Activated CD4-positive, alpha-beta T cell treated with anti-CD3 and anti-CD28 coated beads, Interleukin-2, amount 10 ng/mL, durations not matched to agents 24 days and 14 days (primary cell): ENCODE measurements at regions not wholly inside any gene's neighbourhood (a gene's known extent, or its start where the extent isn't known, plus 50 kb on each side); places are given as distances from the start of the nearest gene placed in this dataset.

Source experiments
- DNase-seq: peaks from one replicate; pipeline ENCODE4 v3.0.0; 2022
- H3K27ac Mint-ChIP-seq: one replicate; pipeline ENCODE4 v1.8.0; 2022; ENCODE audit warnings: mild to moderate bottlenecking, mixed read lengths
- H3K27me3 Mint-ChIP-seq: one replicate; pipeline ENCODE4 v1.8.0; 2022; ENCODE audit warnings: mixed read lengths
- H3K36me3 Mint-ChIP-seq: one replicate; pipeline ENCODE4 v1.8.0; 2022; ENCODE audit warnings: low read depth, mild to moderate bottlenecking, mixed read lengths
- H3K4me1 Mint-ChIP-seq: one replicate; pipeline ENCODE4 v1.8.0; 2021; ENCODE audit warnings: mixed read lengths
- H3K4me3 Mint-ChIP-seq: one replicate; pipeline ENCODE4 v1.8.0; 2022; ENCODE audit warnings: mild to moderate bottlenecking, moderate library complexity, mixed read lengths
- H3K9me3 Mint-ChIP-seq: one replicate; pipeline ENCODE4 v1.8.0; 2021; ENCODE audit warnings: mixed read lengths
- intact Hi-C: fragments of 100-400 bp; cut with micrococcal nuclease; formaldehyde crosslinking; loops from one replicate; pipeline ENCODE4 v1.15.1; 2023

- no peak for DNase-seq
- Mint-ChIP-seq H3K9me3 (no peaks in the 10 kb centered on the region), H3K36me3 (no peaks in the 10 kb centered on the region), H3K4me3 (no peak overlapping the region), H3K4me1 (no peaks in the 10 kb centered on the region), H3K27ac (no peak overlapping the region), H3K27me3 (no peaks in the 10 kb centered on the region)
- intact Hi-C loops = no loop called here
Observed at GRCh38 chr10:59093461-59093860, 83.0 kb upstream of the PHYHIPL start.

- no peaks in the 10 kb centered on the region for H3K9me3 Mint-ChIP-seq
- DNase-seq = no peak
- no peaks in the 10 kb centered on the region for H3K36me3 Mint-ChIP-seq
- H3K4me3 Mint-ChIP-seq = no peak overlapping the region
- no peak overlapping the region for H3K27ac Mint-ChIP-seq
- no peaks in the 10 kb centered on the region for H3K4me1 Mint-ChIP-seq
- no peaks in the 10 kb centered on the region for H3K27me3 Mint-ChIP-seq
- intact Hi-C loops = no loop called here
Observed at GRCh38 chr10:59096631-59097030, 79.8 kb upstream of the PHYHIPL start.

GRCh38 chr10:59098387-59098786, 78.1 kb upstream of the PHYHIPL start:
- Mint-ChIP-seq H3K36me3 (no peaks in the 10 kb centered on the region), H3K4me3 (no peak overlapping the region), H3K27ac (no peak overlapping the region), H3K27me3 (no peaks in the 10 kb centered on the region), H3K9me3 (no peaks in the 10 kb centered on the region), H3K4me1 (no peaks in the 10 kb centered on the region)
- DNase-seq = no peak
- intact Hi-C loops = no loop called here

GRCh38 chr10:59098831-59099452, 77.5 kb upstream of the PHYHIPL start:
- intact Hi-C loops = no loop called here
- H3K27me3 Mint-ChIP-seq = no peaks in the 10 kb centered on the region
- H3K27ac Mint-ChIP-seq = no peak overlapping the region
- no peak for DNase-seq
- no peaks in the 10 kb centered on the region for H3K36me3 Mint-ChIP-seq
- no peak overlapping the region for H3K4me3 Mint-ChIP-seq
- H3K9me3 Mint-ChIP-seq = no peaks in the 10 kb centered on the region
- H3K4me1 Mint-ChIP-seq = no peaks in the 10 kb centered on the region

- no peak for DNase-seq
- no peak overlapping the region for H3K27ac Mint-ChIP-seq
- H3K36me3 Mint-ChIP-seq = no peaks in the 10 kb centered on the region
- no peak overlapping the region for H3K4me3 Mint-ChIP-seq
- H3K4me1 Mint-ChIP-seq = no peaks in the 10 kb centered on the region
- no peaks in the 10 kb centered on the region for H3K9me3 Mint-ChIP-seq
- intact Hi-C loops = no loop called here
- no peaks in the 10 kb centered on the region for H3K27me3 Mint-ChIP-seq
Observed at GRCh38 chr10:59099481-59099880, 77.0 kb upstream of the PHYHIPL start.

- Mint-ChIP-seq H3K9me3 (no peaks in the 10 kb centered on the region), H3K27ac (no peak overlapping the region), H3K4me3 (no peak overlapping the region), H3K27me3 (no peaks in the 10 kb centered on the region), H3K36me3 (no peaks in the 10 kb centered on the region), H3K4me1 (no peaks in the 10 kb centered on the region)
- intact Hi-C loops = no loop called here
- DNase-seq = no peak
Observed at GRCh38 chr10:59102394-59102793, 74.0 kb upstream of the PHYHIPL start.

- H3K27me3 Mint-ChIP-seq = no peaks in the 10 kb centered on the region
- no peak for DNase-seq
- no peaks in the 10 kb centered on the region for H3K9me3 Mint-ChIP-seq
- no peak overlapping the region for H3K4me3 Mint-ChIP-seq
- H3K36me3 Mint-ChIP-seq = no peaks in the 10 kb centered on the region
- intact Hi-C loops = no loop called here
- no peaks in the 10 kb centered on the region for H3K4me1 Mint-ChIP-seq
- H3K27ac Mint-ChIP-seq = no peak overlapping the region
Observed at GRCh38 chr10:59104186-59104585, 72.3 kb upstream of the PHYHIPL start.

- no peak for DNase-seq
- intact Hi-C loops = no loop called here
- Mint-ChIP-seq H3K4me3 (no peak overlapping the region), H3K9me3 (no peaks in the 10 kb centered on the region), H3K27me3 (no peaks in the 10 kb centered on the region), H3K4me1 (no peaks in the 10 kb centered on the region), H3K27ac (no peak overlapping the region), H3K36me3 (no peaks in the 10 kb centered on the region)
Observed at GRCh38 chr10:59106441-59106840, 70.0 kb upstream of the PHYHIPL start.

- DNase-seq = no peak
- Mint-ChIP-seq H3K4me3 (no peak overlapping the region), H3K27me3 (no peaks in the 10 kb centered on the region), H3K36me3 (no peaks in the 10 kb centered on the region), H3K27ac (no peak overlapping the region), H3K4me1 (no peaks in the 10 kb centered on the region), H3K9me3 (no peaks in the 10 kb centered on the region)
- intact Hi-C loops = no loop called here
Observed at GRCh38 chr10:59107147-59107546, 69.3 kb upstream of the PHYHIPL start.

GRCh38 chr10:59108296-59108870, 68.1 kb upstream of the PHYHIPL start:
- Mint-ChIP-seq H3K9me3 (no peaks in the 10 kb centered on the region), H3K27me3 (no peaks in the 10 kb centered on the region), H3K4me3 (no peak overlapping the region), H3K27ac (no peak overlapping the region), H3K4me1 (no peaks in the 10 kb centered on the region), H3K36me3 (no peaks in the 10 kb centered on the region)
- intact Hi-C loops = no loop called here
- no peak for DNase-seq

GRCh38 chr10:59108886-59109288, 67.6 kb upstream of the PHYHIPL start:
- intact Hi-C loops = no loop called here
- H3K27ac Mint-ChIP-seq = no peak overlapping the region
- H3K4me1 Mint-ChIP-seq = no peaks in the 10 kb centered on the region
- H3K9me3 Mint-ChIP-seq = no peaks in the 10 kb centered on the region
- no peaks in the 10 kb centered on the region for H3K27me3 Mint-ChIP-seq
- no peaks in the 10 kb centered on the region for H3K36me3 Mint-ChIP-seq
- DNase-seq = no peak
- H3K4me3 Mint-ChIP-seq = no peak overlapping the region

- no peak overlapping the region for H3K27ac Mint-ChIP-seq
- H3K9me3 Mint-ChIP-seq = no peaks in the 10 kb centered on the region
- H3K27me3 Mint-ChIP-seq = no peaks in the 10 kb centered on the region
- no peak overlapping the region for H3K4me3 Mint-ChIP-seq
- no peak for DNase-seq
- intact Hi-C loops = no loop called here
- H3K4me1 Mint-ChIP-seq = no peaks in the 10 kb centered on the region
- H3K36me3 Mint-ChIP-seq = no peaks in the 10 kb centered on the region
Observed at GRCh38 chr10:59109826-59110225, 66.6 kb upstream of the PHYHIPL start.

- no peak for DNase-seq
- Mint-ChIP-seq H3K4me1 (no peaks in the 10 kb centered on the region), H3K4me3 (no peak overlapping the region), H3K36me3 (no peaks in the 10 kb centered on the region), H3K9me3 (peaks cover 4% of the 10 kb centered on the region), H3K27me3 (no peaks in the 10 kb centered on the region), H3K27ac (no peak overlapping the region)
- intact Hi-C loops = no loop called here
Observed at GRCh38 chr10:59124187-59124586, 52.3 kb upstream of the PHYHIPL start.

- no peaks in the 10 kb centered on the region for H3K4me1 Mint-ChIP-seq
- intact Hi-C loops = no loop called here
- no peaks in the 10 kb centered on the region for H3K36me3 Mint-ChIP-seq
- no peaks in the 10 kb centered on the region for H3K27me3 Mint-ChIP-seq
- no peak overlapping the region for H3K4me3 Mint-ChIP-seq
- peaks cover 4% of the 10 kb centered on the region for H3K9me3 Mint-ChIP-seq
- DNase-seq = no peak
- no peak overlapping the region for H3K27ac Mint-ChIP-seq
Observed at GRCh38 chr10:59125666-59126065, 50.8 kb upstream of the PHYHIPL start.

GRCh38 chr10:59126261-59126660, 50.2 kb upstream of the PHYHIPL start:
- Mint-ChIP-seq H3K9me3 (peaks cover 4% of the 10 kb centered on the region), H3K27me3 (no peaks in the 10 kb centered on the region), H3K27ac (no peak overlapping the region), H3K4me1 (no peaks in the 10 kb centered on the region), H3K4me3 (no peak overlapping the region), H3K36me3 (no peaks in the 10 kb centered on the region)
- intact Hi-C loops = no loop called here
- DNase-seq = no peak
